ENCODE measurements at regions not wholly inside any gene's neighbourhood (a gene's known extent, or its start where the extent isn't known, plus 50 kb on each side); places are given as distances from the start of the nearest gene placed in this dataset.
A peak's percentile ranks its signal among the peaks of the same experiment; 100 is the strongest.

GRCh38 chr1:30232288-30232899 is 491.0 kb downstream of the MATN1 start:
- no TSS peak for BruUV-seq (replicated peaks)
- no peak overlapping the region for H3K27ac ChIP-seq (ENCODE audit: control insufficient read depth, insufficient read depth)
- no peak for TF ChIP-seq ZNF592 (IDR thresholded peaks at IDR 0.05)
- no peak for TF ChIP-seq ATF7 (IDR thresholded peaks at IDR 0.05; ENCODE audit: low read depth)
- TF ChIP-seq RFX5 (IDR thresholded peaks at IDR 0.05; ENCODE audit: low read depth, low read length): no peak
- no peak for TF ChIP-seq GATAD2B (conservative IDR thresholded peaks at IDR 0.05; ENCODE audit: low read depth)
- TF ChIP-seq CTCF (IDR thresholded peaks at IDR 0.05 in 2 of 3, conservative IDR thresholded peaks at IDR 0.05 in 1 of 3; ENCODE audit: control insufficient read depth in 2 of 3, extremely low read depth in 1 of 3, insufficient read depth in 1 of 3, low read depth in 3 of 3, low read length in 3 of 3): peak; percentile 57 to 85 (median 75)
- TF ChIP-seq CHD1 (IDR thresholded peaks at IDR 0.05; ENCODE audit: low read depth, low read length): no peak
- peak; percentile 39; the same call in 1 of the 2 replicates for TF ChIP-seq SMC3 (IDR thresholded peaks at IDR 0.05; ENCODE audit: borderline replicate concordance, low read length)
- TF ChIP-seq NFXL1 (IDR thresholded peaks at IDR 0.05; ENCODE audit: borderline replicate concordance): no peak
- peak; percentile 57 for TF ChIP-seq RAD21 (IDR thresholded peaks at IDR 0.05; ENCODE audit: insufficient read depth, low read depth, low read length)
- no peak for TF ChIP-seq ZSCAN29 (IDR thresholded peaks at IDR 0.05)
- TF ChIP-seq ZNF207 (IDR thresholded peaks at IDR 0.05; ENCODE audit: borderline replicate concordance): no peak
- TF ChIP-seq BCL11A (IDR thresholded peaks at IDR 0.05; ENCODE audit: low read depth, low read length): no peak
- TF ChIP-seq FOXK2 (IDR thresholded peaks at IDR 0.05): no peak
- no peak overlapping the region for H3K4me3 ChIP-seq
- intact Hi-C loops (cut with micrococcal nuclease; ENCODE audit: unreplicated experiment) (no loop called here), in situ Hi-C loops (cut with MboI) (no loop called here)
- FAIRE-seq: no peak
- no peaks in the 10 kb centered on the region; a peak in 1 of 4 replicates for H3K27me3 ChIP-seq (replicated peaks in 1 of 2; ENCODE audit: control insufficient read depth in 2 of 2, insufficient read depth in 2 of 2, low read length in 1 of 2)
- no peak overlapping the region for H2AFZ ChIP-seq (ENCODE audit: control insufficient read depth, low read depth, low read length)
- no peak overlapping the region for H3K4me2 ChIP-seq (ENCODE audit: control insufficient read depth, insufficient read depth)
- ChIA-PET SMC1A (ENCODE audit: uncharacterized antibody, unreplicated experiment) (no interaction called here), CTCF (interaction anchor here (0.8 to 1.2 kb wide), 6 partner anchors 10 to 996 kb away, joined by 3 to 4 read pairs (median 3); partner anchors contain the start of gene PTPRU), POLR2A (no interaction called here), RAD21 (ENCODE audit: unreplicated experiment) (no interaction called here)
- H4K20me1 ChIP-seq (ENCODE audit: control insufficient read depth, insufficient read depth): no peaks in the 10 kb centered on the region
- ATAC-seq: no peak
- no peaks in the 10 kb centered on the region for H3K79me2 ChIP-seq (ENCODE audit: control insufficient read depth, insufficient read depth, low read length)
- WGBS (ENCODE audit: insufficient coverage, insufficient replicate concordance, low lambda C conversion rate, missing lambda C conversion rate): 9% methylated on average over 4 of the region's 4 CpGs
- H3K4me1 ChIP-seq (ENCODE audit: control insufficient read depth, insufficient read depth, low read length): no peaks in the 10 kb centered on the region
- H3K9me3 ChIP-seq (replicated peaks; ENCODE audit: control insufficient read depth, insufficient read depth, low read length): no peaks in the 10 kb centered on the region
- H3K36me3 ChIP-seq (ENCODE audit: control insufficient read depth in 2 of 2, insufficient read depth in 2 of 2, low read length in 1 of 2): no peaks in the 10 kb centered on the region
- no peak overlapping the region for H3K9ac ChIP-seq (ENCODE audit: control insufficient read depth, insufficient read depth, low read length)
- DNase-seq (ENCODE audit: low read depth, low spot score): no peak
